ENCODE measurements at regions not wholly inside any gene's neighbourhood (a gene's known extent, or its start where the extent isn't known, plus 50 kb on each side); places are given as distances from the start of the nearest gene placed in this dataset.
"Not testable (repeated sequence)": the region's sequence is repeated elsewhere in the genome, so short reads cannot be mapped to it uniquely, and the experiment has no call there.

GRCh38 chr7:149573519-149573918 is 75.9 kb upstream of the ZNF746 start:
- Histone ChIP-seq H2AFZ (ENCODE audit: control insufficient read depth, low read length) (no peak overlapping the region), H3K4me3 (ENCODE audit: control insufficient read depth in 2 of 3, extremely low read depth in 1 of 3, insufficient read depth in 2 of 3, low read depth in 1 of 3, low read length in 3 of 3) (no peak overlapping the region), H3K27me3 (ENCODE audit: control insufficient read depth, extremely low read depth, insufficient read depth, low read length) (no peaks in the 10 kb centered on the region), H3K9me3 (ENCODE audit: control insufficient read depth, low read depth, low read length) (peaks cover 3% of the 10 kb centered on the region), H3K9me1 (ENCODE audit: control insufficient read depth, extremely low read depth, insufficient read depth, low read length) (no peaks in the 10 kb centered on the region), H3K27ac (ENCODE audit: control insufficient read depth, insufficient read depth, low read length) (no peak overlapping the region), H3K4me1 (ENCODE audit: control insufficient read depth, extremely low read depth, insufficient read depth, low read length) (no peaks in the 10 kb centered on the region), H3K79me2 (ENCODE audit: control insufficient read depth, insufficient read depth, low read length) (peaks cover 4% of the 10 kb centered on the region), H3K4me2 (ENCODE audit: control insufficient read depth, extremely low read depth, insufficient read depth, low read depth, low read length) (no peak overlapping the region), H4K20me1 (ENCODE audit: control insufficient read depth, extremely low read depth, insufficient read depth, low read length) (no peaks in the 10 kb centered on the region), H3K9ac (ENCODE audit: control insufficient read depth, extremely low read depth, insufficient read depth, low read length) (no peak overlapping the region), H3K36me3 (ENCODE audit: control insufficient read depth in 2 of 2, extremely low read depth in 1 of 2, insufficient read depth in 2 of 2, low read length in 2 of 2) (peaks cover 0 to 4% of the 10 kb centered on the region in 2 experiments)
- TF ChIP-seq EZH2 (IDR thresholded peaks at IDR 0.05; ENCODE audit: low read length): no peak
- no peak for TF ChIP-seq CTCF (optimal IDR thresholded peaks at IDR 0.05 in 1 of 3, IDR thresholded peaks at IDR 0.05 in 1 of 3, conservative IDR thresholded peaks at IDR 0.05 in 1 of 3; ENCODE audit: extremely low read depth in 1 of 3, insufficient read depth in 2 of 3, low read length in 3 of 3)
- dilution Hi-C loops (cut with MboI; ENCODE audit: extremely low pct_ligation_motif_present, low sequenced_read_pairs): no loop called here
- FAIRE-seq: no peak
- DNase-seq (ENCODE audit: low read depth, low spot score): no peak

- H3K27ac ChIP-seq (ENCODE audit: control insufficient read depth, insufficient read depth, low read length); H3K9me3 ChIP-seq (ENCODE audit: control insufficient read depth, low read depth, low read length); H2AFZ ChIP-seq (ENCODE audit: control insufficient read depth, low read length); H3K4me2 ChIP-seq (ENCODE audit: control insufficient read depth, extremely low read depth, insufficient read depth, low read depth, low read length); H3K9ac ChIP-seq (ENCODE audit: control insufficient read depth, extremely low read depth, insufficient read depth, low read length); FAIRE-seq; H3K79me2 ChIP-seq (ENCODE audit: control insufficient read depth, insufficient read depth, low read length); H3K4me3 ChIP-seq (ENCODE audit: control insufficient read depth in 2 of 3, extremely low read depth in 1 of 3, insufficient read depth in 2 of 3, low read depth in 1 of 3, low read length in 3 of 3); H4K20me1 ChIP-seq (ENCODE audit: control insufficient read depth, extremely low read depth, insufficient read depth, low read length); dilution Hi-C loops (cut with MboI; ENCODE audit: extremely low pct_ligation_motif_present, low sequenced_read_pairs); H3K36me3 ChIP-seq (ENCODE audit: control insufficient read depth in 2 of 2, extremely low read depth in 1 of 2, insufficient read depth in 2 of 2, low read length in 2 of 2); H3K9me1 ChIP-seq (ENCODE audit: control insufficient read depth, extremely low read depth, insufficient read depth, low read length); H3K27me3 ChIP-seq (ENCODE audit: control insufficient read depth, extremely low read depth, insufficient read depth, low read length); H3K4me1 ChIP-seq (ENCODE audit: control insufficient read depth, extremely low read depth, insufficient read depth, low read length); DNase-seq (ENCODE audit: low read depth, low spot score): not testable (repeated sequence)
Observed at GRCh38 chr7:149572920-149573319, 75.3 kb upstream of the ZNF746 start.

- no peaks in the 10 kb centered on the region for H3K9me1 ChIP-seq (ENCODE audit: control insufficient read depth, extremely low read depth, insufficient read depth, low read length)
- dilution Hi-C loops (cut with MboI; ENCODE audit: extremely low pct_ligation_motif_present, low sequenced_read_pairs): no loop called here
- no peaks in the 10 kb centered on the region for H4K20me1 ChIP-seq (ENCODE audit: control insufficient read depth, extremely low read depth, insufficient read depth, low read length)
- H3K4me2 ChIP-seq (ENCODE audit: control insufficient read depth, extremely low read depth, insufficient read depth, low read depth, low read length): no peak overlapping the region
- no peaks in the 10 kb centered on the region for H3K27me3 ChIP-seq (ENCODE audit: control insufficient read depth, extremely low read depth, insufficient read depth, low read length)
- H3K4me1 ChIP-seq (ENCODE audit: control insufficient read depth, extremely low read depth, insufficient read depth, low read length): no peaks in the 10 kb centered on the region
- H3K9ac ChIP-seq (ENCODE audit: control insufficient read depth, extremely low read depth, insufficient read depth, low read length): no peak overlapping the region
- H3K9me3 ChIP-seq (ENCODE audit: control insufficient read depth, low read depth, low read length): peaks cover 6% of the 10 kb centered on the region
- H2AFZ ChIP-seq (ENCODE audit: control insufficient read depth, low read length): no peak overlapping the region
- H3K4me3 ChIP-seq (ENCODE audit: control insufficient read depth in 2 of 3, extremely low read depth in 1 of 3, insufficient read depth in 2 of 3, low read depth in 1 of 3, low read length in 3 of 3): no peak overlapping the region
- H3K36me3 ChIP-seq (ENCODE audit: control insufficient read depth in 2 of 2, extremely low read depth in 1 of 2, insufficient read depth in 2 of 2, low read length in 2 of 2): peaks cover 3 to 19% of the 10 kb centered on the region in 2 experiments
- H3K27ac ChIP-seq (ENCODE audit: control insufficient read depth, insufficient read depth, low read length): no peak overlapping the region
- no peak for TF ChIP-seq EZH2 (IDR thresholded peaks at IDR 0.05; ENCODE audit: low read length)
- TF ChIP-seq CTCF (optimal IDR thresholded peaks at IDR 0.05 in 1 of 3, IDR thresholded peaks at IDR 0.05 in 1 of 3, conservative IDR thresholded peaks at IDR 0.05 in 1 of 3; ENCODE audit: extremely low read depth in 1 of 3, insufficient read depth in 2 of 3, low read length in 3 of 3): no peak
- peaks cover 6% of the 10 kb centered on the region for H3K79me2 ChIP-seq (ENCODE audit: control insufficient read depth, insufficient read depth, low read length)
- no peak for FAIRE-seq
- no peak for DNase-seq (ENCODE audit: low read depth, low spot score)
Observed at GRCh38 chr7:149570784-149571183, 73.2 kb upstream of the ZNF746 start.
